GM12873 (cell line): ENCODE measurements at regions not wholly inside any gene's neighbourhood (a gene's known extent, or its start where the extent isn't known, plus 50 kb on each side); places are given as distances from the start of the nearest gene placed in this dataset.

ENCODE experiments used
- CTCF ChIP-seq: IDR thresholded peaks from 2 replicates; pipeline ENCODE4 v1.5.1; 2012; ENCODE audit warnings: low read depth, mild to moderate bottlenecking, moderate library complexity, low read length, control low read depth; ENCODE audit not compliant: insufficient read depth; ENCODE audit errors: missing control alignments

DNA sequence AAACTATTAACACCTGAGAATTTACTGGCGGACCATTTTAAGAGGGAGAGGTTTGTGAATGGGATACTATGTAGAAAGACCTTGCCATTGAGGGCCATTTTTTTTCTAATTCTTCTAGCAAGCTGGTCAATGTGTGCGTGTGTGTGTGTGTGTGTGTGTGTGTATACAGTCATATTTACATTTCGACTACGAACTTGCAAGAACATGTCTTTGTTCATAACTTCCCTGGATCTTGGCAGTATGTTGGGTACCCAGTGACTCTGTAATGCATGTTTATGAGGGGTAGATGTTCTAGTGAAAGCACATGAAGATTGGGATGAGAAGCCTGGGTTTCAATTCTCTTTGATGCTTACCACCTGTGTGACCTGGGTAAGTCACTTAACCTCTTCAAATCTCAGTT, 133.6 kb downstream of the UBE2E3 start:
- TF ChIP-seq CTCF, result no peak

DNA sequence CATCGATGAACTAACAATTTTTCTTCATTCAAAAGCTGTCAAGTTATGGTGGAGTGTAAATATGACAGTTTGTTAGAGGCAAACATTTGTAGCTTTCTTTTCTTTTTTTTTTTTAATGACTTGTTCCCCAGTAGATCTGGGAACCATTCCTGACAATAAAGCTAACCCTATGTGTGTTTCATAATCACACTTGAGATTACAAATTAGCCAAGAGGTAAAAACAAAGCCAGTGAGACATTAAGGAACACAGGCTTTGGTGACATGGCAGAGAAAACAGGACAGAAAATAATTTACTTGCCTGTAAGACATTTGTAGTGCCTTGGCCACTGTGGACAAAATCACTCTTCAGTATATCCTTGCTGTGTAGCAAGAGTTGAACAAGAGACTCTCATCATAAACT, 135.9 kb downstream of the UBE2E3 start:
- TF ChIP-seq CTCF, result no peak

DNA sequence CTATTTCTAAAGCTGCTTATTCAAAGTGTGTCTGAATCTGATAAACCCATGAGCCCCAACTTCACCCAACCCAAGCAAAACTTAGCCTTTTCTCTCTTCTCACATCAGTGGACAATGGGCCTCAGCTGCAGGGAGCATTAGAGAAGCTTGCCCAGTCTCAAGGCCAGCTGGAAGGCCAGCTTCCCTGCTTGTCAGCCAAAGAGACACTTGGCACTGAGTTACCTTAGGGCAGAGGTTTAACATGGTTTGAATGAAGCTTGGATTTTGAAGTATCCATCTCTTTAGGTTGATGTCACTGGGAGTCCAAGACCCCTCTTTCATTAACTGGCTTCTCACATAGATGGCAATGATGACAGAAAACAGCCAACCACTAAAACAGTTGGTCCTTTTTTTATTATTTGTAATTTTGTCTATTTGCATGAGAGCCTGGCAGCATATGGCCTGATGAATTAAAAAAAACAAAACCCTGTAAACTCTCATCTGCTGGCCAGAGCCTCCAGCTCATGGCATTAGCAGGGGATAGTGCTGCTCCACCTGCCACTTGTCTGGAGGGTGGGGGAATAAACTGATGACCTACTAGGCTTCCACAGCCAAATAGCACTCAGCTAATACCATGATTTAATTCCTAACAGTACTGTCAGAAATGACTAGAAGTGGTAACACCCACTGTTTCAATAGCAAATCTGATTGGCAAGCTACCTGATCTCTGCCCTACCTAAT, 137.0 kb downstream of the UBE2E3 start:
- no peak for TF ChIP-seq CTCF

DNA sequence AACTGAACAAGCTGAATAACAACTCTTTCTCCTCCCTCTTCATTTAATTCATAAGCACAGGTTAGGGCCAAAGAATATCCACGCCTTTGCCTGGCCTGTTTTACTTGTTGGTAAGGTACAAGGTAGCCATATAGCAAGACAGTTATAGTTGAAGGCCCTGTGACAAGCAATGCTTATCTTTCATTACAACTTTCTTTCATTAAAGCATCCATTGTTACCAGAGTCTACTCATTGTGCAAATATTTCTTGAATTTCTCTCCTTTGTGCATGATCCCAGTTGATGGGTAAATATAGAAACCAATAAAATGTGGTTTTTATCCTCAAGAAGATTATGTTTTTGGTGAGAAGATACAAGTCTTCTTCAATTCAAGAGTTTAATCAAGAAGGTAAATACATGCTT, 140.2 kb downstream of the UBE2E3 start:
- TF ChIP-seq CTCF, result no peak

GRCh38 chr2:181121996-181122395, 141.6 kb downstream of the UBE2E3 start:
- no peak for TF ChIP-seq CTCF

- no peak for TF ChIP-seq CTCF
Measured at GRCh38 chr2:181122601-181123000, 142.2 kb downstream of the UBE2E3 start.

DNA sequence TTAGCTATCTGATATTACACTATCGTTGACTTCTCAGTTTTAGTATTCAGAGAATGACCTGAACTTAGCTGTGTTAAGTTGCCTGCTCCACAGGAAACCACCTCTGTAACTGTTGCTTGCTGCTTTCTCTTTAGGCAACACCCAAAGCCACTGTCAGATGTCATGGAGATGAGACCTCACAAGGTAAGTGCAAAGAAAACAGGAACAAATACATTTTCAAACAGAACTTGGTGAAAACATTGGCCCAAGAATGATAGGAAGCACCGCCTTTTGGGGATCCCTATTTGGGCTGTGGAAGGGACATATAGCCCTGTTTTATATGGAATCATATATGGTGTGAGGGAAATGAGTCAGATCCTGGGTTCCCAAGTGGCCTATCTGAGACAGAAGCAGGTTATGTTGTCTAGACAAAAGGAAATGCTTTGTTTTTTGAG, 143.4 kb downstream of the UBE2E3 start:
- TF ChIP-seq CTCF, result no peak
